Sigmoid colon (tissue), 6 donors: ENCODE measurements at regions not wholly inside any gene's neighbourhood (a gene's known extent, or its start where the extent isn't known, plus 50 kb on each side); places are given as distances from the start of the nearest gene placed in this dataset.
"Not testable (repeated sequence)": the region's sequence is repeated elsewhere in the genome, so short reads cannot be mapped to it uniquely, and the experiment has no call there.

Source experiments
- DNase-seq: peaks from one replicate; pipeline ENCODE4 v3.0.0-alpha.2; 2019
- H3K27ac ChIP-seq, 4 donors: fragments of 200-600 bp; sonication (generic); one replicate each; pipeline ENCODE4 v1.5.1; 2016 to 2019; ENCODE audit warnings: mild to moderate bottlenecking in 1 of 4
- H3K27me3 ChIP-seq, 3 donors: fragments of 200-600 bp; sonication (generic); one replicate each; pipeline ENCODE4 v1.5.1; 2019; ENCODE audit warnings: mild to moderate bottlenecking in 1 of 3
- H3K36me3 ChIP-seq, 4 donors: fragments of 200-600 bp; sonication (generic); one replicate each; pipeline ENCODE4 v1.5.1; 2016 to 2019
- H3K4me1 ChIP-seq, 4 donors: fragments of 200-600 bp; sonication (generic); one replicate each; pipeline ENCODE4 v1.5.1; 2017 to 2019
- H3K4me3 ChIP-seq, 4 donors: fragments of 200-600 bp; sonication (generic); one replicate each; pipeline ENCODE4 v1.5.1; 2017 to 2019; ENCODE audit warnings: mild to moderate bottlenecking in 2 of 4, moderate library complexity in 1 of 4
- H3K9me3 ChIP-seq, 4 donors: fragments of 200-600 bp in 3 of 4; sonication (generic) in 3 of 4; one replicate each; pipeline versions ENCODE4 v1.5.1 to v1.6.1; 2013 to 2019
- CTCF ChIP-seq, 4 experiments: fragments of 450-650 bp in 3 of 4; fragments of 200-600 bp in 1 of 4; IDR thresholded peaks; one replicate each; pipeline ENCODE4 v1.5.1; 2016 to 2019; ENCODE audit warnings: antibody characterized with exemption in 4 of 4, mild to moderate bottlenecking in 3 of 4, moderate library complexity in 2 of 4
- EP300 ChIP-seq, 4 donors: sonication (generic); formaldehyde crosslinking; IDR thresholded peaks; one replicate each; pipeline ENCODE4 v1.6.1; 2017; ENCODE audit warnings: antibody characterized with exemption in 4 of 4
- POLR2A ChIP-seq, 2 donors: fragments of 450-650 bp; IDR thresholded peaks; one replicate each; pipeline ENCODE4 v1.6.1; 2016; ENCODE audit warnings: antibody characterized with exemption in 2 of 2, mild to moderate bottlenecking in 2 of 2, moderate library complexity in 2 of 2
- POLR2AphosphoS5 ChIP-seq, 4 donors: sonication (generic); formaldehyde crosslinking; IDR thresholded peaks; one replicate each; pipeline ENCODE4 v1.6.1; 2017; ENCODE audit warnings: antibody characterized with exemption in 4 of 4
- WGBS, 2 donors: extraction: QIAGEN DNeasy Blood & Tissue Kit; methylation state at CpG; one replicate each; pipeline ENCODE4 v1.1.7; 2013; 5-methylcytosine and 5-hydroxymethylcytosine counted together
- intact Hi-C: fragments of 100-400 bp; cut with DNase I; formaldehyde crosslinking; loops from one replicate; pipeline ENCODE4 v1.15.1; 2023
- donor health status: healthy with polysubstance abuse.
- donor health status: healthy.

DNA sequence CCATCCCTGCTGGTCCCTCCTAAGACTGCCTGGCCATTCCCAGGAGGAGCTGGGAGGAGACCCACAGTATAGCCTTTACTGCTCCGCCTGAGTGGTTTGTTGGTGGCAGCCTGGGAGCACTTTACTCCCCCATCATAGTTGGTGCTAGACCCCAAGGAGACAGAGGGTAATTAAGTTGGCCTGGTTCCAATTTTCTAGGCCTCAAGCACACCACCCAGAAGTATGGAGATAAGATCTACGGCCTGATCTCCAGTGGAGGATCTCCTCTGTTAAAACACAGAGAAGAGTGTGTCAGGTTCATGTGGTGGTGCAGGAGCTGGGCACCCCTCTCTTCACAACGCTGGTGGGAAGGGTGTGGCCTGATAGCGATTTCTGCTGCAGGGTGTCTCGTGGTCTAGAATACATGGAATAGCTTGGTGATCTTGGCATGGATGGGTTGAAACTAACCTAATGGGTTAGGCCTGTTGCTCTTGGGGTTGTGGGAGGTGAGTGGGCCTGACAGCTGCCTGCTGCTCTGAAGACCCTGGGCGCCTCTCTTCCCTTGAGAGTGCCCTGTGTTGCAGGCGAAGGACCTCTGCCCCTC, 68.5 kb downstream of the FASLG start:
- H3K27ac ChIP-seq: no peak overlapping the region
- 89 to 93% methylated on average over 7 of the region's 7 CpGs for WGBS, 2 donors
- no peak for TF ChIP-seq POLR2A (IDR thresholded peaks at IDR 0.05)
- TF ChIP-seq EP300 (IDR thresholded peaks at IDR 0.05): no peak
- no peak for TF ChIP-seq POLR2AphosphoS5 (IDR thresholded peaks at IDR 0.05)
- no peak for TF ChIP-seq CTCF (IDR thresholded peaks at IDR 0.05)
- H3K9me3 ChIP-seq: no peaks in the 10 kb centered on the region
- H3K4me1 ChIP-seq: no peaks in the 10 kb centered on the region
- intact Hi-C loops: no loop called here
- H3K27me3 ChIP-seq: no peaks in the 10 kb centered on the region
- H3K36me3 ChIP-seq: no peaks in the 10 kb centered on the region
- DNase-seq: no peak
- H3K4me3 ChIP-seq: no peak overlapping the region

DNA sequence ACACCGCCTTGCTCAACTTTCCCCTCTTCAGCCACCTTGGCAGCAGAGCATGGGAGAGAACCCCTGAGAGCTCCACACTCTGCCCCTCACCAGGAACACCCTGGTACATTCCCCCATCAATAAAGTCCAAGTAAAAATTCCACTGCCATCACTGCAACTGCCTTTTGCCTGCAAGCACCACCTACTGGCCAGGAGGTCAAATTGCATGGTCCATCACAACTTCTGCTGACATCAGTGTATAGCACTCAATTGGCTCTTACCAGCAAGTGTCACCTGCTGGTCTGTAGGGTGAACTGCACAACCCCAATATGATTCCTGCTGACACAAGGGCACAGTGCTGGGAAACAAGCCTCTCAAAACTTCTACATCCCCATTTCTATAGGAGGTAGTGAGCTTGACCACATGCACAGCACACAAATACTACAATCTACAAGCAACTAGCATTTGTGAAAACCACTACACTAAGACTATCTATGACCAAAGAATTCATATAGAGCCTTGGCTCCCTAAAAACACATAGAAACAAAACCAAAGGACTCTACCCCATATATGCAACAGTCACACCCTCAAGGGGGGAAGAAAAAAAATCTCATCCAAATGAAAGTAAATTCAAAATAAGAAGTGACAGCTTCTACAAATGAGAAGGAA, 69.2 kb downstream of the FASLG start:
- DNase-seq: no peak
- Histone ChIP-seq H3K4me1 (no peaks in the 10 kb centered on the region), H3K27ac (no peak overlapping the region), H3K4me3 (no peak overlapping the region), H3K36me3 (no peaks in the 10 kb centered on the region), H3K9me3 (no peaks in the 10 kb centered on the region), H3K27me3 (no peaks in the 10 kb centered on the region)
- 98 to 100% methylated on average over 1 of the region's 1 CpG for WGBS, 2 donors
- no peak for TF ChIP-seq EP300 (IDR thresholded peaks at IDR 0.05)
- TF ChIP-seq CTCF (IDR thresholded peaks at IDR 0.05): peak in 1 of 4 experiments; percentile 6
- no peak for TF ChIP-seq POLR2A (IDR thresholded peaks at IDR 0.05)
- intact Hi-C loops: no loop called here

GRCh38 chr1:172728705-172729104, 69.8 kb downstream of the FASLG start:
- H3K4me3 ChIP-seq, H3K36me3 ChIP-seq, H3K4me1 ChIP-seq, H3K27me3 ChIP-seq, DNase-seq, H3K27ac ChIP-seq, intact Hi-C loops, H3K9me3 ChIP-seq: not testable (repeated sequence)
- whole genome bisulfite sequencing, 2 donors: 93 to 98% methylated on average over 1 of the region's 1 CpG

GRCh38 chr1:172732427-172732826, 73.5 kb downstream of the FASLG start:
- no peak for DNase-seq
- Histone ChIP-seq H3K36me3 (no peaks in the 10 kb centered on the region), H3K9me3 (no peaks in the 10 kb centered on the region), H3K4me1 (no peaks in the 10 kb centered on the region), H3K4me3 (no peak overlapping the region), H3K27me3 (no peaks in the 10 kb centered on the region), H3K27ac (no peak overlapping the region)
- intact Hi-C loops: no loop called here
- WGBS, 2 donors: 91 to 93% methylated on average over 3 of the region's 3 CpGs
- TF ChIP-seq EP300 (IDR thresholded peaks at IDR 0.05): no peak
- TF ChIP-seq POLR2A (IDR thresholded peaks at IDR 0.05): no peak
- TF ChIP-seq CTCF (IDR thresholded peaks at IDR 0.05): no peak
- TF ChIP-seq POLR2AphosphoS5 (IDR thresholded peaks at IDR 0.05): no peak

DNA sequence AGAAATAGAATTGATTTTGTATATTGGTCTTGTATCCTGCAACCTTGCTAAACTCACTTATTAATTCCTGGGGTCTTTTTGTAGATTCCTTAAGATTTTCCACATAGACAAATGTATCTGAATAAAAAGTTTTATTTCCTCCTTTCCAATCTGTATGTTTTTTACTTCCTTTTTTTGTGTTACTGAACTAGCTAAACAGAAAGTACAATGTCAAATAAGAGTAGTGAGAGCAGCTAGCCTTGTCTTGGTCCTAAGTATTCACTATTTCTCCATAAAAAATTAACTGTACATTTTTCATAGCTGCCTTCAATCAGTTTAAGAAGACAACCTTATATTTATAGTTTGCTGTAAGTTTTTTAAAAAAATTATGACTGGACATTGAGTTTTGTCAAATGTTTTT, 74.9 kb downstream of the FASLG start:
- no peak for DNase-seq
- TF ChIP-seq POLR2A (IDR thresholded peaks at IDR 0.05) (no peak), POLR2AphosphoS5 (IDR thresholded peaks at IDR 0.05) (no peak), CTCF (IDR thresholded peaks at IDR 0.05) (no peak), EP300 (IDR thresholded peaks at IDR 0.05) (no peak)
- intact Hi-C loops: no loop called here
- no peaks in the 10 kb centered on the region for H3K9me3 ChIP-seq
- H3K36me3 ChIP-seq: no peaks in the 10 kb centered on the region
- no peaks in the 10 kb centered on the region for H3K4me1 ChIP-seq
- no peak overlapping the region for H3K27ac ChIP-seq
- no peak overlapping the region for H3K4me3 ChIP-seq
- H3K27me3 ChIP-seq: no peaks in the 10 kb centered on the region
